SH-SY5Y (cell line): ENCODE measurements at regions not wholly inside any gene's neighbourhood (a gene's known extent, or its start where the extent isn't known, plus 50 kb on each side); places are given as distances from the start of the nearest gene placed in this dataset.

ENCODE experiments used
- GATA2 ChIP-seq: IDR thresholded peaks from 2 replicates; pipeline ENCODE4 v1.6.1; 2011; ENCODE audit warnings: mild to moderate bottlenecking, low read depth, low read length
- GATA3 ChIP-seq: IDR thresholded peaks from 2 replicates; pipeline ENCODE4 v1.6.1; 2011; ENCODE audit warnings: low read depth, mild to moderate bottlenecking, low read length, moderate library complexity

GRCh38 chr10:63773106-63773505 is 251.9 kb downstream of the REEP3 start:
- TF ChIP-seq GATA2 (no peak), GATA3 (no peak)

GRCh38 chr10:63773962-63774361 is 252.8 kb downstream of the REEP3 start:
- TF ChIP-seq GATA2 (no peak), GATA3 (no peak)

- TF ChIP-seq GATA3 (no peak), GATA2 (no peak)
These were observed 258.9 kb downstream of the REEP3 start for GRCh38 chr10:63780101-63780500.

- no peak for TF ChIP-seq GATA2
- TF ChIP-seq GATA3 = no peak
These were observed 260.0 kb downstream of the REEP3 start for GRCh38 chr10:63781226-63781625.

GRCh38 chr10:63783882-63784281 is 262.7 kb downstream of the REEP3 start:
- TF ChIP-seq GATA3 (peak; percentile 53; the same call in 1 of the 2 replicates), GATA2 (peak; percentile 61; the same call in 1 of the 2 replicates)

GRCh38 chr10:63788152-63788821 is 267.1 kb downstream of the REEP3 start:
- TF ChIP-seq GATA3 = no peak

GRCh38 chr10:63795094-63795860 is 274.1 kb downstream of the REEP3 start:
- TF ChIP-seq GATA2 (peak; percentile 47; the same call in 1 of the 2 replicates), GATA3 (no peak; the same call in 1 of the 2 replicates)

- no peak for TF ChIP-seq GATA3
- TF ChIP-seq GATA2 = no peak
These were observed 277.6 kb downstream of the REEP3 start for GRCh38 chr10:63798599-63799498.

- TF ChIP-seq GATA2 = no peak
- no peak for TF ChIP-seq GATA3
These were observed 278.5 kb downstream of the REEP3 start for GRCh38 chr10:63799521-63800300.

GRCh38 chr10:63801166-63801565 is 280.0 kb downstream of the REEP3 start:
- TF ChIP-seq GATA3 (no peak), GATA2 (no peak)

- TF ChIP-seq GATA3 (no peak), GATA2 (no peak)
These were observed 285.1 kb downstream of the REEP3 start for GRCh38 chr10:63806330-63806729.

GRCh38 chr10:63812501-63812900 is 291.3 kb downstream of the REEP3 start:
- no peak for TF ChIP-seq GATA2
- no peak for TF ChIP-seq GATA3

- TF ChIP-seq GATA2 (no peak), GATA3 (no peak)
These were observed 298.6 kb downstream of the REEP3 start for GRCh38 chr10:63819753-63820329.
